Stimulated activated CD8-positive, alpha-beta memory T cell treated with anti-CD3 and anti-CD28 coated beads, Interleukin-15, amount 100 ng/mL, for 4 hours (primary cell): ENCODE measurements at regions not wholly inside any gene's neighbourhood (a gene's known extent, or its start where the extent isn't known, plus 50 kb on each side); places are given as distances from the start of the nearest gene placed in this dataset.

Experiments used
- DNase-seq, 2 donors: peaks; one replicate each; pipeline ENCODE4 v3.0.0-alpha.2; 2020; ENCODE audit warnings: low read depth in 2 of 2

DNA sequence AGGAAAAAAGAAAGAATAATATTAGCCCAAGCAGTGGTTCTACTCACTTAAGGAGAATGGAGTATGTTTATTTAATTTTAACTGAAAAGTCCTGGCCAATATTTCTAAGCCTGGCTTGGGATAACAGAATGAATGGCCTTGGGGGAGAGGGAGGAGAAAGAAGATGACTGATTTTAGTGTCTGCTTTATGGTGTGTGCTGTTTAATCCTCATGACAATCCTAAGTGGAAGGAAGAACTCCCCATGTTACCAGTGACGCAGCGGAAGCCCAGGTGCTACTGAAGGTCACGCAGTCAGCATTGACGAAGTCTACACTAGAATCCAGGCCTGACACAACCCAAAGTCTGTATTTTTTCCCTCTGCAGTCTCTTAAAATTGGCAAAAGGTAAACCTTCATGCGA lies 50.5 kb downstream of the PALM2AKAP2 start:
- DNase-seq, result no peak

DNA sequence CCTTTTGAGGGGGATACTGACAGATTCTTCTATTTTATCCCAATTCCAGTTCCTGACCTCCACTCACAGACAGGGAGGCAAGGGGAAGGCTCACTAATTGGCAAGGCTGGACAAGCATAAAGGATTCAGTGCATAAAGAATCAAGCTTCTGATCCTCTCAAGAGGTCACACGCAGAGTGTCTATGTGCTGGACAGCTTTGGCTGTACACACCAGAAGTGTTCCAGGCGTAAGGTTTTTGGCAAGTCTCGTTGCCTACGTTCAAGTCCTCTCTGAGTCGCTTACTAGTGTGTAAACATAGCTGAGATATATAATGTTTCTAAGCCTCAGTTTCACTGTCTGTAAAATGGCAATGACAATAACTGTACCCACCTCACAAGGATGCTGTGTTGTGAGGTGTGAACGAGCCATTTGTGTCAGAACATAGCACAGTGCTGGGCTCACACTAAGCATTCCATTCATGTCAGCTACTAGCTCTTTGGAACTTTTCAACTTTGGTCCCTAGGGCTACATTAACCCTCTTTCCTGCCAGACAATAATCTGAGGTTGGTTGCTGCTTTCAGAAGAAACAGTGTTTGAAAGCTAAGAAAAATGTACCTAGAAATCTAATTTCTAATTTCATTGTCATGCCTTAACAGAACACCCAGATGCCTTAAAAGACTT lies 52.1 kb downstream of the PALM2AKAP2 start:
- no peak for DNase-seq

- no peak for DNase-seq
Observed at GRCh38 chr9:109834855-109835254, 54.9 kb downstream of the PALM2AKAP2 start.

GRCh38 chr9:109843641-109844040 lies 63.6 kb downstream of the PALM2AKAP2 start:
- no peak for DNase-seq

DNA sequence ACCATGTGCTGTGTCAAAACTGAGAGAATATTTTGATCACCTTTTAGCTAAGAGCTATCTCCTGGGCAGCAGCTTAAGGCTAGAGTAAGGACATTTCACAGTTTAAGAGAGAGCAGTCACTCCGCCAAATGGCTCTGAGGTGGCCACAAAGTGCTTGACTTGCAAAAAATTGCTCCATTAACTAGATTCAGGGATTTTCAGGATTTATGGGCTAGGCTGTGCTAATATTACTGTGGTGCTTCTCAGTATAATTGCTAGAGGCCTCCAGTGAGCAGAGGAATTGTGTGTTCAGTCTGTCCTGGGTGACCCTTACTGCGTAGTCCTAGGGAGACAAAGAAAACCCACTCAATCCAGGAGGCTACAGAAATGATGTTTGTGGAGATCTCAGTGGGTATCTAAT lies 65.2 kb downstream of the PALM2AKAP2 start:
- no peak for DNase-seq

DNA sequence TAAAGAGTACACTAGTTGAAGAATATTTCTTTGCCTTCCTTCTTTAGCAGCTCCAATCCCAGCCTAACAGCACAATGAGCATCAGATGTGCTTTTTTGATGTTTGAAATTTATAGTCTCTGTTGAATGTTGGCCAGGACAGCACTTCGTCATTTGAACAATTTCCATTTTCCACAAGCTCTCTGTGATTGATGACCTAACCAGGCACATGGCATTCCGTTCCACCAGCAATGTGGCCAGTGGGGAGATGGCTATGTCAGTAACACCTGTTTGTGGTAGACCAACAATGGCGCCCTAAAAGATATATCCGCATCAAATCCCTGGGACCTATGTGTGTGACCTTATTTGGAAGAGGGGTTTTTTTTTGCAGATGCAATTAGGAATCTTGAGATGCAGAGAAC lies 66.8 kb downstream of the PALM2AKAP2 start:
- no peak for DNase-seq

- no peak for DNase-seq
Observed at GRCh38 chr9:109852556-109852955, 72.6 kb downstream of the PALM2AKAP2 start.

GRCh38 chr9:109855540-109855939 lies 75.5 kb downstream of the PALM2AKAP2 start:
- no peak for DNase-seq

- no peak for DNase-seq
Observed at GRCh38 chr9:109856785-109857184, 76.8 kb downstream of the PALM2AKAP2 start.

DNA sequence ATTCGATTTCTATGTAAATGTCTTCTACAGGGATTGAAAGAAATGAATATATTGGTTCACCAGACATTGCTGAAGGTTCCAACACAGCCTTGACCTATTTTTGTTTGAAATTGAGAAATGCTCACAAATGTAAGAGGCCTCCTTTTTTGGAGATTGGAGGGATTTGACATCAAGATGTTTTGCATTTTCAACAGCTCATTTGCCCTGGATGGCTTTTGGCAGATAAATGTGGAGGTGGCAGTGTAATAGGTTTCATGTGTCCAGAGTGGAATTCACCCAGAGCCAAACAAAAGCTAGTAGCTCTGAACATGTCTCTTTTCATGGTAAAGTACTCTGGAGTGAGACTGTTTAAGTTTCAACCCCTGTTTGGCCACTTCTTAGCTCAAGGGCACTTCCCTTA lies 77.3 kb downstream of the PALM2AKAP2 start:
- DNase-seq, result no peak

- DNase-seq, result no peak
Observed at GRCh38 chr9:109859447-109859846, 79.4 kb downstream of the PALM2AKAP2 start.

- no peak for DNase-seq
Observed at GRCh38 chr9:109860521-109860920, 80.5 kb downstream of the PALM2AKAP2 start.

GRCh38 chr9:109861499-109861898 lies 81.5 kb downstream of the PALM2AKAP2 start:
- DNase-seq, result no peak

- no peak for DNase-seq
Observed at GRCh38 chr9:109861918-109862317, 81.9 kb downstream of the PALM2AKAP2 start.

DNA sequence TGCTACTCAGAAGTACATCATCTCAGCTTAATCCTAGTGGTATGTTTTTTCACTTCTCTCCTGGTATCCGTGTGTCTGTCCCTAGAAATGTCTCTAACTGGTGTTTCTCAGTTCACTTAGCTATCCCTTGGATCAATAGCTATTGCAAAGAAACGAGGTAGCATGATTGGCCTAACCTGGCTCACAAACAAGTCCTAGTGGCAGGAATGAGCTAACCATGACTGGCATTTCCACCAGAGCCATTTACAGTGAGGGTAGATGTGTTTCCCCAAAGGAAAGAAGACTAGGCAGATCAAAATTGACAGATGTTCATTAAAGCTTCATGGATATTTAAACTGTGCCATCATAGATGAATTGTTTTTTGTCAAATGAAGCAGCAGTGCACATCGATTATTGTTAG lies 82.5 kb downstream of the PALM2AKAP2 start:
- no peak for DNase-seq

DNA sequence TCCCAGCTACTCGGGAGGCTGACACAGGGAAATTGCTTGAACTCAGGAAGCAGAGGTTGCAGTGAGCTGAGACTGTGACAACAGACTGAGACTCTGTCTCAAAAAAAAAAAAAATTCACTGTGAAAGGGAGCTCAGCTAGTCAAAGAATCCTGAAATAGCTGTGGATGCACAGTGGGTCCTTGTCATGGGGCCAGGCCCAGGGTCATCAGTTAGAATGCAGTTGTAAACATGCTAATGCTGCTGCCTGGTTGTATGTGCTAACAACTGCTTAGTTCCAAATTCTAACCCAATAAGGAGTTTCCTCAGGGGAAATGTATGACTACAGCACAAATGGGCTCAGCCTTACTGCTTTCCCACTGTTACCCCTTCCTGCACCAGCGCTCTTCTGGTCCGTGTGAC lies 84.0 kb downstream of the PALM2AKAP2 start:
- DNase-seq, result no peak

GRCh38 chr9:109865521-109865920 lies 85.5 kb downstream of the PALM2AKAP2 start:
- no peak for DNase-seq

- no peak for DNase-seq
Observed at GRCh38 chr9:109868207-109868606, 88.2 kb downstream of the PALM2AKAP2 start.

DNA sequence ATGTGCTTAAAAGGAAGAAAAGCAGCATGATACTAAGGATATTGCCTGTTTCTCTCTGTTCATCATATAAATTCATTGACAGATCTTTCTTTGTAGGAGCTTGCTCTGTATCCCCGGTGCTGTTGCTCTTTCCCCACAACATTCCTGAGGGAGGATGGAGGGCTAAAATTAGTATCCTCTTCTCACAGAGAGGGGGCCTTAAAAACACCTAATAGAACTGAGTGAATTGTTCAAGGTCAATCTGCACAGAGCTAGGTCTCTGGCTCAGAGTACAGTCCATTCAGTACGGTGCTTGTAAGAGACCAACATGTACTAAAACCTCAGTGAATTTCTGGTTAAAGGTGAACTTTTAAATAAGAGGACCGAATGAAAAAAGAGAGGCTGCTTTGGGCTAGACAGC lies 88.7 kb downstream of the PALM2AKAP2 start:
- no peak for DNase-seq

GRCh38 chr9:109870365-109870764 lies 90.4 kb downstream of the PALM2AKAP2 start:
- no peak for DNase-seq

DNA sequence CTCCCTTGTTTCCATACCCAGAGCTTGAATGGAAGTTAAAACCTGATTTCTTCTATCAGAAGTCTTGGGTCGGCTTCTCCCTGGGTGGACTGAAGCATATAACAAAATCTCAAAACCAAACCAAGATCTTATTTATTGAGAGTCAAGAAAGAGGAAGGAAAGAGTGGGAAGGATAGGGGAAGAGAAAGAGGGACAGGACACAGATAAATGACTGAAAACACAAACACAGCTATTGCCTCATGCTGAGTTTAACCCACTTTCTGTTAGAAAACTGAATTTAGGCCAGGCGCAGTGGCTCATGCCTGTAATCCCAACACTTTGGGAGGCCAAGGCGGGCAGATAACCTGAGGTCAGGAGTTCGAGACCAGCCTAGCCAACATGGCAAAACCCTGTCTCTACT lies 92.9 kb downstream of the PALM2AKAP2 start:
- DNase-seq, result no peak

- no peak for DNase-seq
Observed at GRCh38 chr9:109875495-109876129, 95.6 kb downstream of the PALM2AKAP2 start.

GRCh38 chr9:109880276-109881169 lies 100.5 kb downstream of the PALM2AKAP2 start:
- DNase-seq, result no peak
